ENCODE measurements at regions not wholly inside any gene's neighbourhood (a gene's known extent, or its start where the extent isn't known, plus 50 kb on each side); places are given as distances from the start of the nearest gene placed in this dataset.

DNA sequence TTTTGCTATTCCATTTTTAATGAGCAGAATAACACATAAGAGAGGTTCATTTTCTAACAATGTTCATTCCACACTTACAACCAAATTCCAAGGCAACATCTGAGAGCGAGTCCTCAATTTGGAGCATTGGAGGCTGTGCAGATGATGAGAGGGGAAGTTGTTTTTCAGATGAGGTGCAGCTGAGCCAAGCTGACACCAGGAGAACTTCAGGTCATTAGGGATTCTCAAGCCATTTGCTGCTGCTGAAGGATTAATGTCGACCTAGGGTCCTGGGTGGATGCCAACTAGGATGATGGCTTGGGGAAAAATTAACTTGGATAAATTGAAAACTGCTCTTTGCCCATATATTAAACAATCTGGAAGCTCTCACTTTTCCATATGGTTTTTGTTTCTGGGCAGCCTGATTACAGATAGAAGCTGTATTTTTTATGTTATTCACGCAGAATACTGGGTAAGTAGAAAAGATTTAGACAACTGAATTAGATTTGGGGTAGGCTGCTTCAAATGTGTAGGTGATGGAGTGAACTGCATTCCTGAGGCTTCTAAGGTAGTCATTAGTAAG is 206.4 kb upstream of the SLC39A10 start (continued):
- TF ChIP-seq, protein P1, sequence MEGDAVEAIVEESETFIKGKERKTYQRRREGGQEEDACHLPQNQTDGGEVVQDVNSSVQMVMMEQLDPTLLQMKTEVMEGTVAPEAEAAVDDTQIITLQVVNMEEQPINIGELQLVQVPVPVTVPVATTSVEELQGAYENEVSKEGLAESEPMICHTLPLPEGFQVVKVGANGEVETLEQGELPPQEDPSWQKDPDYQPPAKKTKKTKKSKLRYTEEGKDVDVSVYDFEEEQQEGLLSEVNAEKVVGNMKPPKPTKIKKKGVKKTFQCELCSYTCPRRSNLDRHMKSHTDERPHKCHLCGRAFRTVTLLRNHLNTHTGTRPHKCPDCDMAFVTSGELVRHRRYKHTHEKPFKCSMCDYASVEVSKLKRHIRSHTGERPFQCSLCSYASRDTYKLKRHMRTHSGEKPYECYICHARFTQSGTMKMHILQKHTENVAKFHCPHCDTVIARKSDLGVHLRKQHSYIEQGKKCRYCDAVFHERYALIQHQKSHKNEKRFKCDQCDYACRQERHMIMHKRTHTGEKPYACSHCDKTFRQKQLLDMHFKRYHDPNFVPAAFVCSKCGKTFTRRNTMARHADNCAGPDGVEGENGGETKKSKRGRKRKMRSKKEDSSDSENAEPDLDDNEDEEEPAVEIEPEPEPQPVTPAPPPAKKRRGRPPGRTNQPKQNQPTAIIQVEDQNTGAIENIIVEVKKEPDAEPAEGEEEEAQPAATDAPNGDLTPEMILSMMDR (IDR thresholded peaks at IDR 0.05; ENCODE audit: control extremely low read depth in 1 of 3, insufficient read depth in 1 of 3, low read depth in 1 of 3, low read length in 3 of 3): no peak
